HS-27A (cell line): ENCODE measurements at regions not wholly inside any gene's neighbourhood (a gene's known extent, or its start where the extent isn't known, plus 50 kb on each side); places are given as distances from the start of the nearest gene placed in this dataset.

Experiments
- DNase-seq: peaks from one replicate; pipeline ENCODE4 v3.0.0-alpha.2; 2012; ENCODE audit warnings: low read depth, missing footprints

DNA sequence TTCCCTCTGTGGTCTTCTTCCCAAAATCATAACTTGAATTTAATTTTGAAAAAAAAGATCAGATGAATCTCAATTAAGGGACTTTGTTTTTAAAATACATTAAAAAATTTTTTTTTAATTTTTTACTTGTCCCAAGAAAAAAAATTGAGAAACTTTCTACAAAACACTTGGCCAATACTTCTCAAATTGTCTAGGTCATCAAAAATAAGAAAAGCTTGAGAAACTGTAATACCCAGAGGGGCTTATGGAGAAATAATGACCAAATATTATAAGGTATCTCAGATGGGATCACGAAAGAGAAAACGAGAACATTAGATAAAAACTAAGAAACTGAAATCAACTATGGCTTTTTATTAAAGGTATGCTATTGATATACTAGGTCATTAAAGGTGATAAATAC is 835.0 kb downstream of the GATA3 start:
- no peak for DNase-seq

GRCh38 chr10:8893102-8893501 is 838.6 kb downstream of the GATA3 start:
- no peak for DNase-seq

GRCh38 chr10:8894148-8894547 is 839.7 kb downstream of the GATA3 start:
- no peak for DNase-seq

GRCh38 chr10:8897769-8898168 is 843.3 kb downstream of the GATA3 start:
- DNase-seq, result no peak

GRCh38 chr10:8898745-8899330 is 844.4 kb downstream of the GATA3 start:
- no peak for DNase-seq

DNA sequence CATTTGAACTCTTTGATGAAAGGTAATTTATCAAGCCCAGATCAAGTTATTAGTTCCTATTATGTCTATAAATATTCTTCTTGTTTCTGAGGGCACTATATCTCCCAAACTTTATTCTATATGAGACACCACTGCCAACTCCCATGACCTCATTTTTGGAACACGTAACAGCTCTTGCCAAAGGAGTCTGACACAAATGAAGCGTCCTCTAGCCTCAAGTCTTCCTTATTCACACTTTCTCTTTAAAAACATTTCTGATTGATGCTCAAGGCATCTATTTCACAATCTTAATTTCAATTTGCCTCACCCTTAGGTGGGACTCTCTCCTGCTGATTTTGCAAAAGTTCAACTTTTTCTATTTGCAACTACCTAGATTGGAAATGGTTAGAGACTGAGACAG is 848.4 kb downstream of the GATA3 start:
- no peak for DNase-seq

- no peak for DNase-seq
Measured at GRCh38 chr10:8908013-8908412, 853.5 kb downstream of the GATA3 start.

DNA sequence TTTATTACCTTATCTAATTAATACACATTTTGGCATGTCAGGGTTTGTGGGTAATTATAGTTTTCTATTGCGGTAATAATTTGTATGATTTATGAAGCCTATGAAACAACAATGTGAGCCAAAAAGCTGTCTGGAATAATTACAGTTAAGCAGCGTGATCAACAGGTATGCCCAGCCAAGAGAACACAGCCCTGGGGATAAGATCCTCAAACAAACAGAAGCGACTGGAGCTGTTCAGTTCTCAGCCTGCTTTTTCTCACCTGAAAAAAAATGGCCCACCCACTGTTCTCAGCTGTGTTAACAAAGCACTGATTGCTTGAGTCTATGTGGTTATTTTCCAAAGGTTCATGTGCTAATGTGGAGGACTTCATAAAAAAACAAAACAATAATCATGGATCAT is 855.8 kb downstream of the GATA3 start:
- DNase-seq, result no peak

GRCh38 chr10:8911032-8911431 is 856.5 kb downstream of the GATA3 start:
- no peak for DNase-seq

DNA sequence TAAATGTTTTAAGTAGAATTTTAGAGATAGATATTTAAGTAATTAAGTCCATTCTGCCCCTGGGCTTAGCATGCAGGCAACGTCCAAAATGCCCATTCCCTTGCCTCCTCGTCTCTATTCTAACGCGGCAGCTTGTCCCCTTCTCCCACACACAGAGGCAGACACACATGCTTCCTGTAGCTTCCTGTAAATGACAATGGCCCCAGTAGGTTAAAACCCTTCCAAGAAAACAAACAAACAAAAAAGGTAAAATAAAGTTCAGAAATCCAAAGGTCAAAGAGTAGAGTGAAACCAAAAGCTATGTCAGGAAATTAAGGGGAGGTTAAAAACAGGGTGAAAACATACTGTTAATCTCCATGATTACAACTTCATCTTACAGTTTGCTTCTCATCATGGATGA is 857.6 kb downstream of the GATA3 start:
- no peak for DNase-seq

GRCh38 chr10:8913720-8914119 is 859.2 kb downstream of the GATA3 start:
- no peak for DNase-seq

DNA sequence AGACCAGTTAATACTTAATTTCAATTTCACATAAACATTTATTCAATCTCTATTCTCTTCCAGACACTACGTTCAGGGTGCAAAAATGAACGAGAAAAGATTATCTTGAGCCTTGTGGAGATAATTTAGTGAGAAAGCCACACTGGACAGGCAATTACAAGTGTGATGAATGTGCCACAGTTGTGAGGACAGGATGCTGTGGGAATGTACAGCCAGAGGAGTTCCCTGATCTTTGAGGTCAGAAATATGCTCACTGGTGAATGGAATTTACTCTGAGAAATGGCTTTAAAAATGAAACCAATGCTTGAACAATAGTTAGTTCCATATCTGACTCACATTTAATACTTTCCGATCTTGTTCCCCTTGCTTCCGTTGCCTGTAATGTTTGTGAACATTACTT is 864.8 kb downstream of the GATA3 start:
- DNase-seq, result no peak

GRCh38 chr10:8921568-8921967 is 867.1 kb downstream of the GATA3 start:
- DNase-seq, result no peak

- DNase-seq, result no peak
Measured at GRCh38 chr10:8923096-8923495, 868.6 kb downstream of the GATA3 start.

- no peak for DNase-seq
Measured at GRCh38 chr10:8927705-8928104, 873.2 kb downstream of the GATA3 start.

DNA sequence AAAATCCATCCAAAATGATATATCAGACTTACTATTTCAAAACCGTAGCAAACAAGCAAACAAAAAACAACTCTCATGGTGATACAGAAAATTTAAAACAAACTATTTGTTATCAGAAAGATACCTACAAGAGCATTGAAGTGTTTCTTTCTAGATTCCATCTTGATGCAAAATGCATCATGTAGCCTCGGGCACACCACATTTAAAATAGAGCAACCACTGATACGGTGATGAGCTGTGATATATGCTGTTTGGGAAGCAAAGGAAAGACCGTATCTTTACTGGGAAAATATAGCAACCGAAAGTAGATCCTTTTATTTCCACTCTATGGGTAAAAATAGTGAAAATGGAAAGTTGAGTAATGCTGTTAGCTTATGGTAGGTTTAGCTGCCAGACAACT is 892.0 kb downstream of the GATA3 start:
- no peak for DNase-seq

DNA sequence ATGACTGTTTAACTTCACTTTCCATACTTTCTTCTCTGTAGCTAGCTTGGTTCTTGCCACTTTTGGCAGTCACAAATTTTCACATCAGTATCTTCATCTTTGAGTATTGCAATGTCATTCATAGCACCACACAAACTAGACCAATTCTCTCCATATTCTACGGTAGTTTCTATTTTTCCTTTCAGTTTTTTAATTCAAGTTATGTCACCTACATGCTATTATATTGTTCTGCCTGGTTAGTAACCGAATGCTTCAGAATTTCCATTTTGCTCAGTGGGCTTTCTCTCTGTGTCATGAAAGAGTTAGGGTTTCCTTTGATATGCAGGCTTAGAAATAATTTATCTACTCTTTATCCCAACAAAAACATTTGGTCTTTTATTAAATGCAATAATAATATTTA is 896.5 kb downstream of the GATA3 start:
- DNase-seq, result no peak

DNA sequence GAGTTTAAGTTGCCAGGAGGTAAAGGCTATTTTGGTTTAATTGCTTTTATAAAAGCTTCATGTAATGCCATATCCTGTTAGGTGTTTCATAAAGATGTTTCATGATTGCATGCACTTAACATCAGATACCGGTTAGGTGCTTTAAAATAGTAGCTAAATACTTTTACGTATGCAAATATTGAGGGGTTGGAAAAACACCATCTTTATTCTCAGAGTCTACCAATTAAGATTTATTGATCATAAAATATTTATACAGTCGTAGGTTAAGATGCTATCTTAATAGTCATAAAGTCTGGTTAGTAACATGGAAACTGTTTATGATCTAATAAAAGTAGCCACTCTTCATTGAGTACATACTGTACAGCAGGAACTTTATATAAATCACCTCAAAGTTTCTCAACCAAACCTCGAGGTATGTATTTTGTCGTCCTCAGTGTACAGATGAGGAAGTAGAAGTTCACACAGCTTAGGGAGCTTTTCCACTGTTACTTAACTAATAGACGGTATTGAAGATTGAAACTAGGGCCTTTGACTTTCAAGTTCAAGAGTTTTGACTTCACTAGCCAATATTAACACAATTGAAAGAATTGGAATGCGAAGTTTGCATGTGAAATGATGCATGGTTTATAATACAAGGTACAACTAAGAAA is 897.1 kb downstream of the GATA3 start:
- DNase-seq, result no peak

DNA sequence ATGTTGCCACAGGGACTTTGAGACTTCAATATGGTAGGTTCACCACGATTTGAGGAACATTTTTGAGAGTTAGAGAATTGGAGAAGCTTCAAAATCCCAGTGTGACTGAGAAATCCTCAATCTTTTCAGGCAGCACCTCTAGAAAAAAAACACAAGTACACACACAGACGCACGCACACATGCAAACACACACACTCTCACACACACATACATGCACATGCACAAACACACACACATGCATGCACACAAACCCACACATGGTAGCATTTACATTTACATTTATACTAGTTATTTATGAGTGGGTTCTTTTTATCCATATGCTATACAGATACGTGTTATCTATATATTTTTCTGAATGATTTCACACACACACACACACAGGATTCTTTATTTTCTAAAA is 901.9 kb downstream of the GATA3 start:
- no peak for DNase-seq

DNA sequence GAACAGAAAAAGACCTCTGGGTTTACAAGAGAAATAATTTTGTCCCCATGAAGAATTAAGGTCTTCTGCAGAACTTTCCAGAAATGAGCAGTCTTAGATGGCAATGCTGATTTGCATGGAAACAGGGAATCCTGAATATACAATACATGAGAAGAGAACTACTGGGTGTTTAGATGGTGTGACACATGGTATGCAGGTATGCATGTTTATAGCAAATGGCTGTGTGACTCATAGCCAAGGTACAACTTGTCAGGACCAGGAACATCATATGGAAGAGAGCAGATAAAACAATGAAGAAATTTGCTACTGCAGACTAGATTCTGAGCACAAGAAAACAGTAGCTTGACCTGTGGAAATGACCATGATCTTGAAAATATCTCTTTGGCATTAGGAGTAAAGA is 907.8 kb downstream of the GATA3 start:
- DNase-seq, result no peak

- DNase-seq, result no peak
Measured at GRCh38 chr10:8967061-8967460, 912.6 kb downstream of the GATA3 start.

- no peak for DNase-seq
Measured at GRCh38 chr10:8969853-8970252, 915.4 kb downstream of the GATA3 start.

- no peak for DNase-seq
Measured at GRCh38 chr10:8975535-8975934, 921.0 kb downstream of the GATA3 start.

- DNase-seq, result no peak
Measured at GRCh38 chr10:8978100-8978499, 923.6 kb downstream of the GATA3 start.
